ENCODE measurements at regions not wholly inside any gene's neighbourhood (a gene's known extent, or its start where the extent isn't known, plus 50 kb on each side); places are given as distances from the start of the nearest gene placed in this dataset.

DNA sequence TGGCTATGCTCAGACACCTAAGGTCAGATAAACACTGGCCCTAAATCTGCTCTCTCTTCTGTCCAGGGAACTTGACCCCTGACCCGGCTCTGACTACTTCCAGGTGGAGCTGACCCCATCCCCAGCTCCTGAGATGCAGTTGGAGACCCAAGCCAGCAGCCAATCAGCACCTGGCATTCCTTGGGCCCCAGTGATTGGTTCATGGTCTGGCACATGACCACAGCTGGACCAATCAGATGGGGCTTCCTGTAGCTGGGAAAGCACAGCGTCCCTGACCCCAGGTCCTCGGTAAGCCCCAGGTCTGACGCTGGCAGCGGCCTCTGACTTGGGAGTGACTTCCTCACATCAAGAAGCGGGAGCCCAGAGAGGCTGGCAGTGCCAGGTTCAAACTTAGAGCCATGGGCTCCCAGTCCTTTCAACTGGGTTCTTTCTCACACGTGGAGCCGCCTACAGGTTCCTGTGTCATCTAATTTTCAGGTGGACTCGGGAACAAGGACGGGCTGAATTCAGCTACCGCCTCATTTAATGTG, 915.4 kb upstream of the TMEM132C start:
- TF ChIP-seq REST (IDR thresholded peaks at IDR 0.05; ENCODE audit: insufficient replicate concordance, low read depth) (no peak), POLR2AphosphoS5 (IDR thresholded peaks at IDR 0.05; ENCODE audit: low read depth) (no peak)
- TF ChIP-seq, protein P1, sequence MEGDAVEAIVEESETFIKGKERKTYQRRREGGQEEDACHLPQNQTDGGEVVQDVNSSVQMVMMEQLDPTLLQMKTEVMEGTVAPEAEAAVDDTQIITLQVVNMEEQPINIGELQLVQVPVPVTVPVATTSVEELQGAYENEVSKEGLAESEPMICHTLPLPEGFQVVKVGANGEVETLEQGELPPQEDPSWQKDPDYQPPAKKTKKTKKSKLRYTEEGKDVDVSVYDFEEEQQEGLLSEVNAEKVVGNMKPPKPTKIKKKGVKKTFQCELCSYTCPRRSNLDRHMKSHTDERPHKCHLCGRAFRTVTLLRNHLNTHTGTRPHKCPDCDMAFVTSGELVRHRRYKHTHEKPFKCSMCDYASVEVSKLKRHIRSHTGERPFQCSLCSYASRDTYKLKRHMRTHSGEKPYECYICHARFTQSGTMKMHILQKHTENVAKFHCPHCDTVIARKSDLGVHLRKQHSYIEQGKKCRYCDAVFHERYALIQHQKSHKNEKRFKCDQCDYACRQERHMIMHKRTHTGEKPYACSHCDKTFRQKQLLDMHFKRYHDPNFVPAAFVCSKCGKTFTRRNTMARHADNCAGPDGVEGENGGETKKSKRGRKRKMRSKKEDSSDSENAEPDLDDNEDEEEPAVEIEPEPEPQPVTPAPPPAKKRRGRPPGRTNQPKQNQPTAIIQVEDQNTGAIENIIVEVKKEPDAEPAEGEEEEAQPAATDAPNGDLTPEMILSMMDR (IDR thresholded peaks at IDR 0.05; ENCODE audit: insufficient read depth, low read length): no peak

Measured in HL-60 (cell line).